ENCODE measurements at regions not wholly inside any gene's neighbourhood (a gene's known extent, or its start where the extent isn't known, plus 50 kb on each side); places are given as distances from the start of the nearest gene placed in this dataset.
"Not testable (repeated sequence)": the region's sequence is repeated elsewhere in the genome, so short reads cannot be mapped to it uniquely, and the experiment has no call there.

DNA sequence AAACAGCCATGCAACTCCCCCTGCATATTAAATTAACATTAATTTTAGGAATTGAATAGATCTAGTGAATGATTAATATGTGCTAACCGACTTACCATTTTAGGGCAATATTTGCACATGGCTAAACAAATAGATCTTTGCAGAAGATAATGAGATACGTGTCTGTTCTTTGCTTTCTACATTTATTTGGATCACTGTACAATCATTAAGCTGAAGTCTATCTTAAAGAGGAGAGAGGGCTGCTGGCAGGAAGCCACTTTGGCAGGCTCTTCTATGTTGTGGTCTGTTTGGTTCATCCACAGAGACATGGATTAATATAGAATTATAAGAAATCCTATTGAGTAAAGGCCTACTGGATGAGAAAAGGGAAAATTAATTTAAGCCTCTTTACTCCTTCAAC, 318.5 kb downstream of the ANKRD30B start:
- not testable (repeated sequence) for DNase-seq

DNA sequence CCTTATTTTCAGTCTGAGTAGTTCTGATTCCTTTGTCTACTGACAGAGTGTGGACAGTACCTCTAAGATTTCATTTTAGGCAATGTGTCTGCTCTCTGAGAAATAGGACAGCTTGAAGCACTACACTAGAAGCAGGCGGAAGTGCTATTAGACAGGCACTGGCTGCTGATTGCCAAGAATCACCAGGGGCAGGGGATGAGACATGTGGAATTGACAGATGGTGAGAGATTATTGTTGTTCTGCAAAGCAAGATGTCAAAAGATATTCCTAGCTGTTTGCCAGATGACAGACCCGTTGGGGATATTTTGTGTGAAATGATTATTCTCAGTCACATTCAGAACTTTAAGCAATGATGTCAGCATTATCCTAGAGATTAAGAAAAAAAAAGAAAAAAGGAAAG, 323.3 kb downstream of the ANKRD30B start:
- DNase-seq: not testable (repeated sequence)
